ENCODE measurements at regions not wholly inside any gene's neighbourhood (a gene's known extent, or its start where the extent isn't known, plus 50 kb on each side); places are given as distances from the start of the nearest gene placed in this dataset.

DNA sequence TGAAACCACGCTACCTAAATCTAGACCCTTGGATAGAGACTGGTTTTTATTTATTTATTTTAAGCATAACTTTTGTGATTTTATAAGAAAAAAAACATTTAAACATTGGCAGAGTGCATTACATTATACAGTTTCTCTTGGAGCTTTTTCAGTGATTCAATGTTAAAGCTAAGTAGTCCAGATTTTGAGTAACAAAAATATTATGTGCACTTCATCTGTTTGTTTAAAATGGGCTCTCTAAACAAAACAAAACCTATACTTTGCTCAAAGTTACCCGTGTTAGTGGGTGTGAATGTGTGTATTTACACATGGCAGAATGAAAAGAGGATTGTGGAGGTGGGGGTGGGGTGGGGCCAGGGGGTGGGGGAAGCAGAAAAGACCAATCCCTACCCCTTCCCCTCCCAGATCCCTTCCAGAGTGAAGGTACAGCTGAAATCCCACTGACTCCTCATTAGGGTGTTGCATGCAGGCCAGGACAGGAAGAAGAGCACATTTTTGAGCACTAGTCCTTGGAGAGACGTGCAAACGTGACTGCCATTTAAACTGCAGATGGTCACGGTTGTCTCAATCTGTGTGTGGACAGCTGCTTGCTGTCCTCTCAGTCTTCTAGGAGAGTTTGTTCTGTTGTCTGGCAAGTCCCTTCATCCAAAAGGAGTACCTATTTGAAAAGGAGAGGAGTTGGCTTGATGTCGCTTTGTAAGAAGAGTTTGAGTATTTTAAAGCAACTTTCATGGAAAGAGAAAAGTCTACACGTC, 303.0 kb downstream of the ICOS start:
- H3K9me2 ChIP-seq (replicated peaks; ENCODE audit: low read depth, low read length): no peaks in the 10 kb centered on the region
- H3K9ac ChIP-seq (ENCODE audit: low read depth, low read length, poor library complexity, severe bottlenecking): no peak overlapping the region
- H3K4me3 ChIP-seq (ENCODE audit: low read length, poor library complexity, severe bottlenecking): no peak overlapping the region
- no peaks in the 10 kb centered on the region for H3K9me3 ChIP-seq (ENCODE audit: insufficient read depth, low read depth, low read length)
- no peaks in the 10 kb centered on the region for H3F3A ChIP-seq (ENCODE audit: low read depth)
- TF ChIP-seq CTCF (conservative IDR thresholded peaks at IDR 0.05; ENCODE audit: low read length) (no peak), EZH2phosphoT487 (IDR thresholded peaks at IDR 0.05; ENCODE audit: borderline replicate concordance) (no peak)
- H2AFZ ChIP-seq (ENCODE audit: low read length): no peak overlapping the region
- H3K4me1 ChIP-seq (ENCODE audit: insufficient read depth, low read length, poor library complexity, severe bottlenecking): no peaks in the 10 kb centered on the region
- no peaks in the 10 kb centered on the region for H3K79me2 ChIP-seq (ENCODE audit: insufficient read depth, low read length)
- no peaks in the 10 kb centered on the region for H3K36me3 ChIP-seq (ENCODE audit: insufficient read depth, low read length)
- no peaks in the 10 kb centered on the region for H4K20me1 ChIP-seq (ENCODE audit: insufficient read depth, low read length, poor library complexity, severe bottlenecking)
- no peaks in the 10 kb centered on the region for H3K27me3 ChIP-seq (ENCODE audit: insufficient read depth, low read length, poor library complexity, severe bottlenecking)
- no peak overlapping the region for H3K4me2 ChIP-seq (ENCODE audit: low read depth, low read length, poor library complexity, severe bottlenecking)

DNA sequence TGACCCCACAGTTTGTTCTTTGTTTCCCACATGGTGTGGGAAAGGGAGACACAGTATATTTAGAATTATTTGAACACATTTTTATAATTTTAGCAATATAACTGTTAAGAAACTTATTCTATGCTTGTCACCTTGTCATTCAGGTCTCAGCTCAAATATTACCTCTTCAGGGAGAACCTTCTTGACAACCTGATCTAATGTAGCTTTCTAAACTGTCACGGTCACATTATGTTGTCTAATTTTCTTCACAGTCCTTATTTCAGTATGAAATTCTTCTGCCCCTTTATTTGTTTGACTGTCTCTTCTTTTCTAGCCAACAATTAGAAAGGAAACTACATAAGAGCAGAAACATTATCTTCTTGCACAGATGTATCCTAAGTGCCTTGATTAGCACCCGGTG, 304.3 kb upstream of the PARD3B start:
- Histone ChIP-seq H3K9ac (ENCODE audit: low read depth, low read length, poor library complexity, severe bottlenecking) (no peak overlapping the region), H3K9me2 (replicated peaks; ENCODE audit: low read depth, low read length) (no peaks in the 10 kb centered on the region), H3K36me3 (ENCODE audit: insufficient read depth, low read length) (no peaks in the 10 kb centered on the region), H2AFZ (ENCODE audit: low read length) (no peak overlapping the region), H3K4me3 (ENCODE audit: low read length, poor library complexity, severe bottlenecking) (no peak overlapping the region), H3K4me2 (ENCODE audit: low read depth, low read length, poor library complexity, severe bottlenecking) (no peak overlapping the region), H3K4me1 (ENCODE audit: insufficient read depth, low read length, poor library complexity, severe bottlenecking) (no peaks in the 10 kb centered on the region), H3K79me2 (ENCODE audit: insufficient read depth, low read length) (no peaks in the 10 kb centered on the region), H3F3A (ENCODE audit: low read depth) (no peaks in the 10 kb centered on the region), H4K20me1 (ENCODE audit: insufficient read depth, low read length, poor library complexity, severe bottlenecking) (no peaks in the 10 kb centered on the region), H3K9me3 (ENCODE audit: insufficient read depth, low read depth, low read length) (no peaks in the 10 kb centered on the region), H3K27me3 (ENCODE audit: insufficient read depth, low read length, poor library complexity, severe bottlenecking) (no peaks in the 10 kb centered on the region)
- no peak for TF ChIP-seq EZH2phosphoT487 (IDR thresholded peaks at IDR 0.05; ENCODE audit: borderline replicate concordance)
- no peak for TF ChIP-seq CTCF (conservative IDR thresholded peaks at IDR 0.05; ENCODE audit: low read length)

GRCh38 chr2:204249437-204249836, 295.8 kb upstream of the PARD3B start:
- no peak overlapping the region for H3K4me3 ChIP-seq (ENCODE audit: low read length, poor library complexity, severe bottlenecking)
- no peak for TF ChIP-seq EZH2phosphoT487 (IDR thresholded peaks at IDR 0.05; ENCODE audit: borderline replicate concordance)
- TF ChIP-seq CTCF (conservative IDR thresholded peaks at IDR 0.05; ENCODE audit: low read length): no peak
- H3K36me3 ChIP-seq (ENCODE audit: insufficient read depth, low read length): no peaks in the 10 kb centered on the region
- H3K27me3 ChIP-seq (ENCODE audit: insufficient read depth, low read length, poor library complexity, severe bottlenecking): peaks cover 32% of the 10 kb centered on the region
- H4K20me1 ChIP-seq (ENCODE audit: insufficient read depth, low read length, poor library complexity, severe bottlenecking): no peaks in the 10 kb centered on the region
- no peaks in the 10 kb centered on the region for H3K79me2 ChIP-seq (ENCODE audit: insufficient read depth, low read length)
- no peak overlapping the region for H2AFZ ChIP-seq (ENCODE audit: low read length)
- H3K9me3 ChIP-seq (ENCODE audit: insufficient read depth, low read depth, low read length): no peaks in the 10 kb centered on the region
- no peak overlapping the region for H3K4me2 ChIP-seq (ENCODE audit: low read depth, low read length, poor library complexity, severe bottlenecking)
- no peak overlapping the region for H3K9ac ChIP-seq (ENCODE audit: low read depth, low read length, poor library complexity, severe bottlenecking)
- H3F3A ChIP-seq (ENCODE audit: low read depth): no peaks in the 10 kb centered on the region
- H3K4me1 ChIP-seq (ENCODE audit: insufficient read depth, low read length, poor library complexity, severe bottlenecking): no peaks in the 10 kb centered on the region
- H3K9me2 ChIP-seq (replicated peaks; ENCODE audit: low read depth, low read length): no peaks in the 10 kb centered on the region
